H1 (cell line): ENCODE measurements at regions not wholly inside any gene's neighbourhood (a gene's known extent, or its start where the extent isn't known, plus 50 kb on each side); places are given as distances from the start of the nearest gene placed in this dataset.

Source experiments
- CBX5 ChIP-seq: fragments of 300-800, 300-1000 bp; sonication (generic); IDR thresholded peaks from 2 replicates; pipeline ENCODE4 v1.7.1; 2016; ENCODE audit warnings: antibody characterized with exemption, low read length, low read depth
- CTCF ChIP-seq, 3 experiments: IDR thresholded peaks; 1 replicate in 2 of 3; 2 replicates in 1 of 3; pipeline versions ENCODE4 v1.5.1 to v1.6.1; 2011; ENCODE audit warnings: low read length in 3 of 3, mild to moderate bottlenecking in 3 of 3, inconsistent platforms in 2 of 3, low read depth in 1 of 3, moderate library complexity in 1 of 3; ENCODE audit not compliant: insufficient read depth in 1 of 3; ENCODE audit errors: control extremely low read depth in 1 of 3
- PHF8 ChIP-seq: fragments of 200-600 bp; sonication (generic); conservative IDR thresholded peaks from 2 replicates; pipeline ENCODE4 v1.7.1; 2012; ENCODE audit warnings: low read depth, mild to moderate bottlenecking, inconsistent platforms, low read length, moderate library complexity
- SRF ChIP-seq: IDR thresholded peaks from 2 replicates; pipeline ENCODE4 v1.6.1; 2011; ENCODE audit warnings: mild to moderate bottlenecking, low read depth, low read length, moderate library complexity
- SUZ12 ChIP-seq: fragments of 200-600 bp; sonication (generic); IDR thresholded peaks from 2 replicates; pipeline ENCODE4 v1.6.1; 2012; ENCODE audit warnings: mild to moderate bottlenecking, inconsistent platforms, low read length, moderate library complexity, mixed read lengths
- TEAD4 ChIP-seq: IDR thresholded peaks from 2 replicates; pipeline ENCODE4 v1.6.1; 2012; ENCODE audit warnings: low read depth, low read length, inconsistent platforms, mixed read lengths
- ZNF274 ChIP-seq: IDR thresholded peaks from 2 replicates; pipeline ENCODE4 v1.7.0; 2012; ENCODE audit warnings: low read length, borderline replicate concordance; ENCODE audit errors: extremely low read depth
- TF ChIP-seq, protein P1 (sequence below): IDR thresholded peaks from 2 replicates; pipeline ENCODE4 v1.6.1; 2012; ENCODE audit warnings: inconsistent platforms

GRCh38 chr7:155168597-155169480, 98.7 kb downstream of the HTR5A start (continued):
- no peak for TF ChIP-seq PHF8
- TF ChIP-seq SUZ12, result no peak
- TF ChIP-seq SRF, result no peak
- no peak for TF ChIP-seq CBX5
- no peak for TF ChIP-seq ZNF274
- no peak for TF ChIP-seq CTCF (IDR thresholded peaks at IDR 0.05; ENCODE audit: control extremely low read depth in 1 of 3, insufficient read depth in 1 of 3, low read depth in 1 of 3, low read length in 3 of 3)
- TF ChIP-seq TEAD4, result no peak
- TF ChIP-seq, protein P1, sequence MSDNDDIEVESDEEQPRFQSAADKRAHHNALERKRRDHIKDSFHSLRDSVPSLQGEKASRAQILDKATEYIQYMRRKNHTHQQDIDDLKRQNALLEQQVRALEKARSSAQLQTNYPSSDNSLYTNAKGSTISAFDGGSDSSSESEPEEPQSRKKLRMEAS, result no peak
